ENCODE measurements at regions not wholly inside any gene's neighbourhood (a gene's known extent, or its start where the extent isn't known, plus 50 kb on each side); places are given as distances from the start of the nearest gene placed in this dataset.

GRCh38 chr6:95693108-95693507 is 115.8 kb downstream of the MANEA start:
- TF ChIP-seq EP300 (IDR thresholded peaks at IDR 0.05): no peak
- TF ChIP-seq POLR2AphosphoS5 (IDR thresholded peaks at IDR 0.05): no peak
- TF ChIP-seq CTCF (IDR thresholded peaks at IDR 0.05): no peak
